ENCODE measurements at regions not wholly inside any gene's neighbourhood (a gene's known extent, or its start where the extent isn't known, plus 50 kb on each side); places are given as distances from the start of the nearest gene placed in this dataset.
"Not testable (repeated sequence)": the region's sequence is repeated elsewhere in the genome, so short reads cannot be mapped to it uniquely, and the experiment has no call there.

DNA sequence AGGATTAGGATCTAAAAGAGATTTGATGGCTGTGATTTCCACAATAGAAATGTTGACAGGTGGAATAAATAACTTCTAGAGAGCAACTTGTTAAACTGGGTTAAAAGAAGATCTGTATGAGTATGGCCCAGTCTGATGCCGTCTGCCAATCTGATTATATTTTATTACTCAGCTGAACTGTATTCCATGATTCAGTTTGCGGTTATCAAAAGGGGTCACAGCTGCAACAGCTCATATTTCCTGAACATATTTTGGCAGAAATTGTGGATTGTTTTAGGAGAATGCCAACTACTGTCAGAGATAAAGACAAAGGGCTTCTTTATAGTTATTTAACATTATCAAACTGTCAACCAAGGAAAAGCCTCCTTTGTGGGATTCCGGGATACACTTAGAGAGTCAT lies 244.8 kb upstream of the MINDY3 start:
- DNase-seq (ENCODE audit: low spot score in 2 of 2) (no peak), FAIRE-seq (no peak)

GRCh38 chr10:16116404-16117304 lies 256.3 kb upstream of the MINDY3 start:
- FAIRE-seq (no peak), DNase-seq (ENCODE audit: low spot score in 2 of 2) (no peak)

- no peak for FAIRE-seq
Observed at GRCh38 chr10:16117305-16117695, 257.0 kb upstream of the MINDY3 start.

DNA sequence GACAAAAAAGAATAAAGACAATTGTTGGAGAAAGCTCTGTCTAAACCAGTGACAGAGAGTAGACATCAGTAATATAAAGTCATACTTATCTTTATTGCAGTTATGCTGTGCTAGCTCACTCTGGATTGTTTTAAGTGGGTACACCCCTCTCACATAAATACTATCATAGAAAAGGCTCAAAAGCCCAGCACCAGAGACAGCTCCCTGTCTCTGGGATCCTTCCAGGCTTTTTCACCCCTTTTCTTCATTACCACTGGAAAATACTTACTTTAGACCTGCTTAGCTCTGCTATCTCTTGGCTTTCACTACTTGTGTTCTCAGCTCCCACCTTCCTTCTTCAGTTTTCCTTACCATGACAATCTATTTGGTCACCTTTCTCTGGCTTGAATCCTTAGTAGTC lies 259.1 kb upstream of the MINDY3 start:
- FAIRE-seq (no peak), DNase-seq (ENCODE audit: low spot score in 2 of 2) (no peak)

More at GRCh38 chr10:16117305-16117695, 257.0 kb upstream of the MINDY3 start:
- DNase-seq (ENCODE audit: low spot score in 2 of 2), result no peak

- no peak for FAIRE-seq
- DNase-seq (ENCODE audit: low spot score in 2 of 2), result no peak
Observed at GRCh38 chr10:16120563-16120962, 260.3 kb upstream of the MINDY3 start.

- DNase-seq (ENCODE audit: low spot score in 2 of 2) (no peak), FAIRE-seq (no peak)
Observed at GRCh38 chr10:16141499-16141898, 281.2 kb upstream of the MINDY3 start.

- FAIRE-seq, result no peak
- DNase-seq (ENCODE audit: low spot score in 2 of 2), result no peak
Observed at GRCh38 chr10:16146993-16147392, 286.7 kb upstream of the MINDY3 start.

GRCh38 chr10:16155834-16156233 lies 281.0 kb upstream of the PTER start:
- no peak for FAIRE-seq

GRCh38 chr10:16156681-16157080 lies 280.1 kb upstream of the PTER start:
- FAIRE-seq (no peak), DNase-seq (ENCODE audit: low spot score in 2 of 2) (no peak)

More at GRCh38 chr10:16155834-16156233, 281.0 kb upstream of the PTER start:
- no peak for DNase-seq (ENCODE audit: low spot score in 2 of 2)

DNA sequence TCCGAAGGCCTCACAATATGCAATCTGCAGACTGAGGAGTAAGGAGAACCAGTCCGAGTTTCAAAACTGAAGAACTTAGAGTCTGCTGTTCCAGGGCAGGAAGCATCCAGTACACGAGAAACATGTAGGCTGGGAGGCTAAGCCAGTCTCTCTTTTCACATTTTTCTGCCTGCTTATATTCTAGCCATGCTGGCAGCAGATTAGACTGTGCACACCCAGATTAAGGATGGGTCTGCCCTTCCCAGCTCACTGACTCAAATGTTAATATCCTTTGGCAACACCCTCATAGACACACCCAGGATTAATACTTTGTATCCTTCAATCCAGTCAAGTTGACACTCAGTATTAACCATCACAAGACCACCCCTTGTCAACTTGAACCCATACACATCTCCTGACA lies 271.7 kb upstream of the PTER start:
- DNase-seq (ENCODE audit: low spot score in 2 of 2); FAIRE-seq: not testable (repeated sequence)

DNA sequence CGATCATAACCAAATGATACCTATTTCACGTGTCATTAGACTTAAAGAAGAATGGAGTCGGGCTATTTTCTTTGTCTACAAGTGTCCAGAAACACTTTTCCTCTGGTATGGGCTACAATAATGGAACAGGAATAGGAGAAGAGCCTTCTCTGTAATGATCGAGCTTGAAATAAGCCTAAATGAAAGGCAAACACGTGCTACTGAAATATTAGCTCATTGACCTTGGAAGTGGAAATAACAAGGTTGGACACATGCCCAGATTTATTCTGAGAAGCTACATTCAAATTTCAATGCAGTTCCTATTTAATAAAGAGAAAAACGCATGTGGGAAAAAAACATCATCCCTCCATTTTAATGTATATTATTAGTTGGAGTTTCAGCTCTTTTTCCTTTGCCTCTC lies 254.7 kb upstream of the PTER start:
- no peak for FAIRE-seq
- no peak for DNase-seq (ENCODE audit: low spot score in 2 of 2)

DNA sequence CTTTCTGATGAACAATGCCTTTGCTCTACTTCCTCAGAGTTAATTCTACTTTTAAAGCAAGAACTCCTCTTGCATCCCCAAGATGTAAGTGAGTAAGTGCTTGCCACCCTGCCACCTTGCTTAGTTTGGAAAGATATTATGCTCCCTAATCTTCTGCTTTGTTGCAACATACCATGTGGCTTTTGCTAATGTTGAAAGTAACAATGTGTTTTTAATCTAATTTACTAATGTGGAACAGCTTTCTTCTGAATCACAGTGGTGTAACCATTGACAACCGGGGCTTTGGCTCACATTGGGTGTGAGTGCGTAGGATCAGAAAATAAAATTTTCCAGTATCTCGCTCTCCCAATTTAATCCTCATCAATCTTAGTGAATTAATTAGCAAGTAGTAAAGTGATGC lies 254.1 kb upstream of the PTER start:
- no peak for FAIRE-seq
- DNase-seq (ENCODE audit: low spot score in 2 of 2), result no peak

DNA sequence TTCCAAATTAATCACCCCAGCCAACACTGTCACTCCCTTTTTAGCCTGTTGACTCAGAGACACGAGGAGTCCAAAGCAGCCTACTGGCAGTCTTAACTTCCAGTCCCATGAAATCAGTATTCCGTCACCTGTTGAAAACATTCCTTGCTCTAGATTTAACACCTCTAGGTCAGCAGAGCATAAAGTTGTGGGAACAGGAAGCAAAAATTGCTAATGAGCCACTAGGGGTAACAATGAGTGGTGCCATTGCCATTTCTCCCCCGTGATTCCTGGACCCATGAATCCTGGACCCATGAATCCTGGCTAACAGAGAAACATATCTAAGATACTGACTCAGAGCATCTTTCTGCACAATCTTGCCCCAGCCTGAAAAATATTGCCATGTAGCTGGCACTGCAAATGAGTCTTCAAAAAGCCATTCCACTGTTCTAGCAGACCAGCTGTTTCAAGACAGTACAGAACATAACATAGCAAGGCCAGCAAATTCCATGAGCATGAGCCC lies 252.7 kb upstream of the PTER start:
- DNase-seq (ENCODE audit: low spot score in 2 of 2), result no peak
- FAIRE-seq, result no peak

DNA sequence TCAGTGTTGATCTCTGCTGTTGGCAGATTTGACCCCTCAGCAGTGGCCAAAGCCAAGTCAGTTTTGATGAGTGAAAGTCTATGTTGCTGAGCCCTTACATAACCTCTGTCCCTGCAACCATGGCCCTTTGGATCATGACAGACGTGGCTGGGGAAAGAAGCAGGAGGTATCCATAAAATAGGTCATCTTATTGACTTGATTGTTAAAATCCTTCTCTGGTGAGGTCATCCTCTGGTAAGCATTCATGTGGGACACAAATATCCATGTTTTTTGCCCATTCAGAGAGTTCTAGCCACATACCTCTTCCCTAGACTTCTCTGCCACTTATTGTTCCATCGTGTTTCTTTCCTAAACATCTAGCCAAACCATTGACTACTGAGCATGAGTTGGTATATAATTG lies 251.9 kb upstream of the PTER start:
- no peak for FAIRE-seq
- DNase-seq (ENCODE audit: low spot score in 2 of 2), result no peak

GRCh38 chr10:16186564-16186963 lies 250.2 kb upstream of the PTER start:
- FAIRE-seq (no peak), DNase-seq (ENCODE audit: low spot score in 2 of 2) (no peak)

- DNase-seq (ENCODE audit: low spot score in 2 of 2) (no peak), FAIRE-seq (no peak)
Observed at GRCh38 chr10:16187161-16187560, 249.6 kb upstream of the PTER start.

DNA sequence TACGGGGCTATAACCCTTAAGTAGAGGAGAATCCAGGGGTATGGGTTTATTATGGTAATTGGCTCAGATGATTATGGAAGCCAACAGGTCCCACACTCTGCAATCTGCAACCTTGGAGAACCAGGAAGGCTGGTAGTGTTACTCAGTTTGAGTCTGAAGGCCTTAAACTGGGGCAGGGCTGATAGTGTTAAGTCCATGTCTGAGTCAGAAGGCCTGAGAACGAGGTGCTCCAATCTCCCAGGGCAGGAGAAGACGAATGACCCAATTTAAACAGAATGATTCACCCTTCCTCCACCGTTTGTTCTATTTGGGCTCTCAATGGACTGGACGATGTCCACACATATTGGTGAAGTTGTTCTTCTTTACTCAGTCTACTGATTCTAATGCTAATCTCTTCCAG lies 244.5 kb upstream of the PTER start:
- DNase-seq (ENCODE audit: low spot score in 2 of 2), result no peak
- FAIRE-seq, result no peak

GRCh38 chr10:16193241-16193640 lies 243.6 kb upstream of the PTER start:
- FAIRE-seq, result no peak
- no peak for DNase-seq (ENCODE audit: low spot score in 2 of 2)

GRCh38 chr10:16195178-16195769 lies 241.5 kb upstream of the PTER start:
- DNase-seq (ENCODE audit: low spot score in 2 of 2) (no peak), FAIRE-seq (no peak)

- no peak for DNase-seq (ENCODE audit: low spot score in 2 of 2)
- no peak for FAIRE-seq
Observed at GRCh38 chr10:16195894-16196293, 240.9 kb upstream of the PTER start.

DNA sequence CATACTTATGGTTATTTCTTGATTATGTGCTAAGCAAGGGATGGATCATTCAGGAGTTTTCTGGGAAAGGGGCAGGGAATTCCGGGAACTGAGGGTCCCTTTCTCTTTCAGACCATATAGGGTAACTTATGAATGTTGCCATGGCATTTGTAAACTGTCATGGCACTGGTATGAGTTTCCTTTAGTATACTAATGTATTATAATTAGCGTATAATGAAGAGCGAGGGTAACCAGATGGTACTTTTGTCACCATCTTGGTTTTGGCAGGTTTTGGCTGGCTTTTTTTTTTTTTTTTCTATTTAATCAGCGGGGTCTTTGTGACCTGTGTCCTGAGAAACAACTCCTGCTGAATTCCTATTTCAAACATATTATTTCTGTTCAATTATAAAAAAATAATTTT lies 237.6 kb upstream of the PTER start:
- DNase-seq (ENCODE audit: low spot score in 2 of 2) (no peak), FAIRE-seq (no peak)

DNA sequence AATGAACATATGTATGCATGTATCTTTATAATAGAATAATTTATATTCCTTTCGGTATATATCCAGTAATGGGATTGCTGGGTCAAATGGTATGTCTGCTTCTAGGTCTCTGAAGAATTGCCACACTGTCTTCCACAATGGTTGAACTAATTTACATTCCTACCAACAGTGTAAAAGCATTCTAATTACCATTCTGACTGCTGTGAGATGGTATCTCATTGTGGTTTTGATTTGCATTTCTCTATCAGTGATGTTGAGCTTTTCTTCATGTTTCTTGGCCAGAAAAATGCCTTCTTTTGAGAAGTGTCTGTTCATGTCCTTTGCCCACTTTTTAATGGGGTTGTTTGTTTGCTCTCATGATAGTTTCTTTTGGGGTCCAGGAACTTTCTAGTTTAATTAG lies 213.2 kb upstream of the PTER start:
- DNase-seq (ENCODE audit: low spot score in 2 of 2); FAIRE-seq: not testable (repeated sequence)
